Daoy (cell line): ENCODE measurements at regions not wholly inside any gene's neighbourhood (a gene's known extent, or its start where the extent isn't known, plus 50 kb on each side); places are given as distances from the start of the nearest gene placed in this dataset.

Experiments used
- DNase-seq: peaks from one replicate; pipeline ENCODE4 v3.0.0-alpha.2; 2015; ENCODE audit warnings: low read depth

- DNase-seq: no peak
Measured at GRCh38 chr20:24870057-24870456, 79.0 kb upstream of the CST7 start.

- DNase-seq: no peak
Measured at GRCh38 chr20:24870881-24871280, 78.2 kb upstream of the CST7 start.

DNA sequence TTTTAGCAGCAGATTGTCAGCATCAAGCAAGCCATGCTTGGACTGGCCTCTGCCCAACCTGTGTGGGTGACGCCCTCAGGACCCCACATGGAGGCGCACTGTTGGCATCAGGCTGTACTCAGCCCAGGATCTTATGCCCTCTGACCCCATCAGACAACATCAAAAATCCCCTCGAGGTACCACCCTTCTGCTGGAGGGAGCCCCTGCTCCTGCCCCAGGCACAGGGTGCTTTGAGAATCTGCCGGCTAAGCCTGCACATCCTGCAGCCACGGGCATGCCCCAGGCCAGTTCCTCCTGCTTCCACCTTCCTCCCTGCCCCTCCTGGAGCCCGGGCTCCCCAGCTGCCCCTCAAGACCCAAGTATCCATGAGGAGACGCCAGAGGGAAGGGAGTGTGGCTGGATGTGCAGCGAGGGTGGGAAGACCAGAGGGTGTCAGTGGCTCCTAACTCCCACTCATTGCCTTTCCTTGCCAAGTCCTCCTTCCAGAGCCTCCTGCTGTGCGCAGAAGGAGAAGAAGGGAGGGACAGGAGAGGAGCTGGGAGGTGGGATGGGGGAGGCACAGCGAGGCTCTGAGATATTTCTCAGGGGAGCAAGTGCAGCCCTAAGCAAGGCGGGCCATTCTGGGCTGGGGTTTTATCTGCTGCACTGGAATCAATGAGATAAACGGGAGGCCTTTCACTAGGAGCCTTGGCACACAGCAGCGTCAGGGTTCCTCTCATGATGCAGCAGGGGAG, 77.4 kb upstream of the CST7 start:
- no peak for DNase-seq

- DNase-seq: no peak
Measured at GRCh38 chr20:24872291-24873024, 76.6 kb upstream of the CST7 start.

DNA sequence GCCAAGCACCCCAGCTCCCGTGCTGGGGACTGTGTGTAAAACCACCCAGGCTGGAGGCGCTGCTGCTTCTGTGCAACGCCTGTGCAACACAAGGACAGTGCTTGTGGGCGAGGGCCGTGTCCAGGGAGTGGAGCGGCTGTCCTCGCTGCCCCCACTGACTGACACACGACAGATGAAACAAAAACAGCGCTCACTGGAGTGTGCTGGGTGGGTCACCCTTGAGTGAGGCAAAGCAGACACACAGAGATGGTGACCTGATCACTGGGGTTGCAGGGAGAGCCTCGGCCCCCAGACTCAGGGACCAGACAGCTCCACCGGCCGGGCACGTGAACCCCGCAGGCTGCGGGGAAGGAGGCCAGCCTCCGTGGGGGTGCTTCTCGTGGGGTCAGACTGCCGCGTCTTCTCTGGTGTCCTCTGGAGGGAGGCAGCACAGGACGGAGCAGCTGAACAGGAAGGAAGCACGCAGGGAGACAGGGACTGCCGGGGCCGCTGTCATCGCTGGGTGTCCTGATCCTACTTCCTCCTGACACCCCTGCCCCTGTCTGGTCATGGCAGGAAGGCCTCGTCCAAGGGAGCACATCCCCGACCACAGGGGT, 75.9 kb upstream of the CST7 start:
- DNase-seq: no peak

- DNase-seq: no peak
Measured at GRCh38 chr20:24875078-24875477, 74.0 kb upstream of the CST7 start.

- DNase-seq: no peak
Measured at GRCh38 chr20:24877652-24878051, 71.4 kb upstream of the CST7 start.

- no peak for DNase-seq
Measured at GRCh38 chr20:24878657-24879056, 70.4 kb upstream of the CST7 start.

GRCh38 chr20:24879875-24880274, 69.2 kb upstream of the CST7 start:
- DNase-seq: no peak

DNA sequence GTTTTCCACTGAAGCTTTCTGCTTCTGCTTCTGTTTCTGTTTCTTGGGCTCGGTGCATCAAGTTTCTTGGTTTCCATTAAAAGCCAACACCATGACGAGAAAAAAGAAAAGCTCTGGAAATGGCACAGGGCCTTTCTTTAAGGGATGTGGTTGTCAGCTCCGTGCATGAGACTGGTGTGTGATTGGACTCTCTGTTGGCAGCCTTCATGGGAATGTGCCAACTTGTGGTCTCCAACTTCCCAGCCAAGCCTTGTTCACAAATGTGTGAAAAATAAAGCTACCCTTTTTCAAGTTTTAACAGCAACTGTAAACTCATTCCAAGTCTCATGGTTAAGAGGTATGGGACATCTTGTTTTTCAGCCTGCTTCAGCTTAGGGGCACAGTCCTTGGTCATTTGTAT, 68.7 kb upstream of the CST7 start:
- DNase-seq: no peak

GRCh38 chr20:24890286-24890685, 58.8 kb upstream of the CST7 start:
- DNase-seq: no peak

DNA sequence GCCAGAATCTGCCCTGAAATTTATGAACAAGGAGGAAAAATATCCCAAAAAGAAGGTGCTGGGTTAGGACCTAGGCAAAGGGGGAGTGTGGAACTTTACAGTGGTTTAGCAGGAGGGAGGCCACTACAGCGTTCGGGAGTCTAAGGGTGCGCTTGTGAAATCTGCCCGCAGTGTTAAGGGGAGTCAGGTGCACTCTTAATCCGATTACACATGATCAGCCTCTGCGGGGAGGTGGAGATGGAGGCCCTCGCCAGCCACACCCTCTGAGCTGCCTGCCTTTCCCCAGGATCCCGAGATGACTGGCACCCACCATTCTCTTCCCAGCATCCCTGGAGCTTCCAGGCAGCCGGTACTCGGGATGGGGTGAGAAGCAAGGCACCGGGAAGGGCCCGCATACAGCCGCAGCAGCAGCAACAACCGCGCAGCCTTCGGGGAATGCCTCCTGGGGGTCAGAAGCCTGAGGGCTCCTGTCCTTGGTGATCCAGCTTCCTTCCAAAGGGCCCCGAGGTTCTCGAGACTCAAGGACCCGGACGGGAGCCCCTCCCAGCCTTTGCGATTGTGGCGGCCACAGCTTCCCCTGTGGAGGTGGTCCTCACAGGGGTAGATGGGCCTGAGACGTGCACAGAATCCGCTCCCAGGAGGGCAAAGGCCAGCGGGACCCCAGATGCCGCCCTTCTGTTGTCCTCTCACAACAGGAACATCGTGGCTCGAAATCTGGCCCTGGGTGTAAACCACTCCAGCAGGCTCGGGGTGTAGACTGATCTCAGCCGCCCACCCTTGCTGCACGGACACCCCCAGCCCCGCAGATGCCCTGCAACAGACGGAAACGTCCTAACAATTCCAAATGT, 57.3 kb upstream of the CST7 start:
- no peak for DNase-seq

DNA sequence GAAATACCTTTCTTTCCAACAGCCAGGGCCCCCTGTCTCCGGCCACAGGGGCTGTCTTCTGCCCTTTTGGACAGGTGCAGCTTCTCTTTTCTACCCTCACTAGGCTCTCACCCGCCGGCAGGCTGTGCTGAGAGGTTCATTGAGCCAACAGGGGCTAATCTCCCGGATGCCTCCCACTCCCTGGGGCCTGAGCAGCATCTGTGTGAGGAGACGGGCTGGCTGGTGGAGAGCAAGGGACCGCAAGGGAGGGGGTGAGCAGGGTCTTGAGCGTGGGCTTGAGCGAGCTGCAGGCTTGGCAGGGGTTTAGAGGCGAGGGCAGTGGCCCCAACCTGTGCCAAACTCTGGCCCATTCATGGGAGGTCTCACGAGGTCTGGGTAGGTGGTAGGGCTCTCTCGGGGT, 56.5 kb upstream of the CST7 start:
- no peak for DNase-seq

DNA sequence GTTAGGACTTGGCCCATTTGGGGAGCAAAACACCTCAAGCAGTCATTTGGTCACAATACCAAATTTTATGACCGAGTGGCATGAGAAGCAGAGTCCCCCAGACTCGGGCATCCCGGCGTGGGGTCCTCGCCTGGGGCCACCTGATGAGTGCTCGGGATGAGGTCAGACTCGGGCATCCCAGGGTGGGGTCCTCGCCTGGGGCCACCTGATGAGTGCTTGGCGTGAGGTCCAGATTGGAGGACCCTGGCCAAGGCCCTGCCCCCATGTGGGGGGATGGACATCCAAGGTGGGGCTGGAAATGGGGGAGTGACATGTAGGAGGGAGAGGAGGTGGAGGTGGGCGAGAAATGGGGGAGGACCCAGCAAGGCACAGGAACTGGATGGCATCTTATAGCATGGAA, 56.1 kb upstream of the CST7 start:
- no peak for DNase-seq

DNA sequence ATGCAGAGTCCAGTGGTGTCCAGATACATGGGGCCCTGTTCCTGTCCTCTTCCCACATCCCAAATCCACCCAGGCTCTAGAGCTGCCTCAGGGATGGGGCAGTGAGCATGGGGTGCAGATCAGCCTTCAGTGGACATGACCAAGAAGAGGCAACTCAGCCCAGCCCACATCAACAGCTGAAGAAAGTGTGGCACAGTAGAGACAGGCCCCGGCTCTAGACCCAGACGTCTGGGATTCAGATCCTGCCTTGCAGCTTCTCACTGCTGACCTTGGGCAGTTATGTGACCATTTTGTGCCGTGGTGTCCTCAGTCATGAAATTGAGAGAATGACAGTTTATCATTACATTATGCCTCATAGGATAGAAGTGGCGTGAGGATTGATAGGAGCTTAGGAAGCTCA, 54.6 kb upstream of the CST7 start:
- no peak for DNase-seq

- DNase-seq: no peak
Measured at GRCh38 chr20:24894967-24895366, 54.1 kb upstream of the CST7 start.

DNA sequence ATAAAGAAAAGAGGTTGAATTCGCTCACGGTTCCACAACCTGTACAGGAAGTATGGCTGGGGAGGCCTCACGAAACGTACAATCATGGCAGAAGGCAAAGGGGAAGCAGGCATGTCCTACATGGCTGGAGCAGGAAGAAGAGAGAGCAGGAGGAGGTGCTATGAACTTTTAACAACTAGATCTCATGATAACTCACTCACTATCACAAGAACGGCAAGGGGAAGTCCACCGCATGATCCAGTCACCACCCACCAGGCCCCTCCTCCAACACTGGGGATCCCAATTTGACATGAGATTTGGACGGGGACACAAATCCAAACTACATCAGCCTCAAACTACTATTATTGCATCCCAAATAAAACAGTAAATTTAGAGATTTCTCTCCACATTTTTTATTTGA, 53.6 kb upstream of the CST7 start:
- DNase-seq: no peak

DNA sequence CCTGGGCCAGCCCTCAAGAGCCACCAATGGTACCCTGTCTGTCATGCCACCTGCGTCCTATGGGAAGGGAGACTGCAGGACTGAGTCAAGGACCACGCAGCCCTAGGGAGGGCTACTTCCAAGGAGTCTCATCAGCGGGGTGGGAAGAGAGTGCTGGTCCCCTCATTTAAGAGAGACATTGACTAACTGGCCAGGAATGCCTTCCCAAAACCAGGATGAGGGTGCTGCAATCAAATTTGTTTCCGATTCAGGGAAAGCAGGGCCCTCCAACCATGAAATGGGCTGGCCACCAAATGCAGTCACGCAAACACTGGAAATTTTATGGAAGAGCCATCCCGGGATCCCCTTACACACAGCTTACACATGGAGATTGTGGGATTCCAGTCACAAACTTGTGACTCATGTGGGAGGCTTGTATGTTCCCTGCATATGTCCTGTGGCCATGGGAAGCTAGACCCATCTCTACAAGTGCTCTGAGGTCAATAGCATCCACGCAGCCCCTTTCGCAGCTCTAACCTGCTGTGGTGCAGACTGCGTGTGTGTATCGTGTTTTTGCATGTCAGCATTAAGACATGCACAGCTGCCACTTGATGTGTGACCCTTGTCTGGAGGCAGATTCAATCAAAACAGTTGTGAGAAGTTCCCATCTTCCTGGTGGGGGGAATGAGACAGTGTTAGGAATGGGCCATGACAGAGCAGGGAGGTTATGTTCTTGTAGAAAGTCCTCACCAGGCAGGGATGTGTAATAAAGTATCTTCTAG, 53.0 kb upstream of the CST7 start:
- no peak for DNase-seq

- DNase-seq: no peak
Measured at GRCh38 chr20:24896984-24897383, 52.1 kb upstream of the CST7 start.

DNA sequence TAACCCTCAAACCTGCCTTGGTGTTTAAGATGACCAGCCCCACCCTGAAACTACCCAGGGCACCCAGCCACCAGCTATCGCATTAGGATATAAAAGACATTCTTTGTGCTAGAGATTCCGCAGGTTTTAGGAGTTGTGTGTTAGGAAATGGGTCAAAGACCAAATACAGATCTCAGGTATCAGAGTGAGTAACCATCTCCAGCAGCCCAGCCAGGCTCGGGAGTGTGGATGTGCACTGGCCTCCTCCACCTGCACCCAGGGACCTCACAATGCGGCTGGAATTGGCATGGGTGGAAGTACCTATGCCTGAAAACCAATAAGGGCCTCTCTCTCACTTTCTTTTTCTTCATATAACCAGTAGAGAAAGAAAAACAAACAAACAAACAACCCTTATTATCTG, 51.1 kb upstream of the CST7 start:
- DNase-seq: no peak

DNA sequence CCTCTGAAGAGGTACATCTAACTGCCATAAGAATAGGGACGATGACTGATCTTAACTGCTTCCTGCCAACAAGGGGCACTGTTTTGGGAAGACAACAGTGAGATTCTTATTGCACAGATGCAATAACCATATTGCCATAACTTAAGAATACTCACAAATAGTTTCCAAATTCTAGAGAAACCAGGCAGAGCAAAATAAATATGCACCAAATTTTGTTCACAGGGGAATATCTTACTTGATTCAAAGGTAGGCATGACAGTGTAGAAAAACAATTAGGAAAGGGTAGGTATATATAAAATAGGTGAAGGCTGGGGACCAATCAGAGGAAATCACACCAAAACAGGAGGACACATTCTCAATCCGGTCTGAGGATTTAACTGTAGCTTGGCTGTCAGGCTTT, 49.9 kb upstream of the CST7 start:
- DNase-seq: no peak
